ENCODE measurements at regions not wholly inside any gene's neighbourhood (a gene's known extent, or its start where the extent isn't known, plus 50 kb on each side); places are given as distances from the start of the nearest gene placed in this dataset.

- TF ChIP-seq EZH2 (IDR thresholded peaks at IDR 0.05; ENCODE audit: insufficient read depth, poor library complexity, severe bottlenecking), result no peak
- no peak for TF ChIP-seq EZH2phosphoT487 (IDR thresholded peaks at IDR 0.05; ENCODE audit: insufficient read depth, low read depth)
These were observed 776.8 kb downstream of the CCDC85A start for GRCh38 chr2:56960581-56960980.

Measured in GM23248 (cell line).